ENCODE measurements at regions not wholly inside any gene's neighbourhood (a gene's known extent, or its start where the extent isn't known, plus 50 kb on each side); places are given as distances from the start of the nearest gene placed in this dataset.

GRCh38 chr16:55943267-55943666, 68.1 kb upstream of the CES5A start:
- no peak for DNase-seq (ENCODE audit: low spot score)

GRCh38 chr16:55942821-55943220, 67.6 kb upstream of the CES5A start:
- no peak for DNase-seq (ENCODE audit: low spot score)

GRCh38 chr16:55941552-55941951, 66.4 kb upstream of the CES5A start:
- no peak for DNase-seq (ENCODE audit: low spot score)

GRCh38 chr16:55938126-55938525, 63.0 kb upstream of the CES5A start:
- no peak for DNase-seq (ENCODE audit: low spot score)

GRCh38 chr16:55933038-55933437, 57.9 kb upstream of the CES5A start:
- DNase-seq (ENCODE audit: low spot score), result no peak

GRCh38 chr16:55930036-55930435, 54.9 kb upstream of the CES5A start:
- DNase-seq (ENCODE audit: low spot score), result no peak

- DNase-seq (ENCODE audit: low spot score), result no peak
Measured at GRCh38 chr16:55929181-55929580, 54.0 kb upstream of the CES5A start.

- DNase-seq (ENCODE audit: low spot score), result no peak
Measured at GRCh38 chr16:55925242-55925641, 50.1 kb upstream of the CES5A start.

Measured in Ammon's horn (tissue), 1 donor.